Rectal smooth muscle tissue (tissue), 1 donor: ENCODE measurements at regions not wholly inside any gene's neighbourhood (a gene's known extent, or its start where the extent isn't known, plus 50 kb on each side); places are given as distances from the start of the nearest gene placed in this dataset.

Experiments used
- H3K27ac ChIP-seq: one replicate; pipeline ENCODE4 v1.7.0; 2013; ENCODE audit warnings: low read depth, low read length, inconsistent platforms
- H3K27me3 ChIP-seq: one replicate; pipeline ENCODE4 v1.7.0; 2013; ENCODE audit warnings: low read length; ENCODE audit not compliant: control insufficient read depth, insufficient read depth
- H3K36me3 ChIP-seq: one replicate; pipeline ENCODE4 v1.7.0; 2013; ENCODE audit warnings: low read length; ENCODE audit not compliant: control insufficient read depth, insufficient read depth
- H3K4me1 ChIP-seq: one replicate; pipeline ENCODE4 v1.7.0; 2013; ENCODE audit warnings: low read length; ENCODE audit not compliant: control insufficient read depth, insufficient read depth
- H3K4me3 ChIP-seq: one replicate; pipeline ENCODE4 v1.7.0; 2013; ENCODE audit warnings: low read length
- H3K9ac ChIP-seq: one replicate; pipeline ENCODE4 v1.7.0; 2013; ENCODE audit warnings: low read length

DNA sequence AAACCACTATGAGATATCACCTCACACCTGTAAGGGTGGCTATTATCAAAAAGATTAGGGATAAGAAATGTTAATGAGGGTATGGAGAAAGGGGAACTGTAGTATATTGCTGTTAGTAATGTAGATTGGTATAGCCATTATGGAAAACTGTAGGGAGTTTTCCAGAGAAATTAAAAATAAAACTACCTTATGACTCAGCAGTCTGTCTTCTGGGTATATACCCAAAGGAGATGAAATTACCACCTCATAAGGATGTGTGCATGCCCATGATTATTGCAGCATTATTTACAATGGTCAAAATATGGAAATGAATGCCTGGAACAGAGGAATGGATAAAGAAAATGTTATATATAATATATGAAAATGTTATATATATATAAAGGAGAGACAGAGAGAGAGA is 303.8 kb downstream of the METTL15 start:
- H3K27ac ChIP-seq: no peak overlapping the region
- no peak overlapping the region for H3K9ac ChIP-seq
- no peaks in the 10 kb centered on the region for H3K36me3 ChIP-seq
- H3K27me3 ChIP-seq: no peaks in the 10 kb centered on the region
- H3K4me3 ChIP-seq: no peak overlapping the region
- no peaks in the 10 kb centered on the region for H3K4me1 ChIP-seq

DNA sequence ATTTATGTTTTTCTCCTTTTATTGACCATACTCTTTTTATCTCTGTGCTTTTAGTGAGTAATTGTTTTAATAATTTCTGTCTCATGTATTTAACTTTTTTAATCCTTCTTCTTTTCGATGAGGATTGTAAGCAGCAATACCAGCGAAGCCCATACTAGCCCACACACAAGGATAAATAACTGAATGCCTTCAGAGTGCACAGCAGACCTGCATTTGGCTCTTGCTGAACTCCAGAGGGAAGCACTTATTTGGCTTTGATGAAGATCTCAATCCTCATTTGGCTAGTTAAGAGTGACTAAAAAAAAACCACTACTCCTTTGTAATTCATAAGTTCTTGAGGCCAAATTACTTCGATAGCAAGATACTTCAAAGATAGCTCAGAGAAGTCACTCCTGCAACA is 293.3 kb downstream of the METTL15 start:
- Histone ChIP-seq H3K27ac (no peak overlapping the region), H3K27me3 (no peaks in the 10 kb centered on the region), H3K4me1 (no peaks in the 10 kb centered on the region), H3K9ac (no peak overlapping the region), H3K36me3 (no peaks in the 10 kb centered on the region), H3K4me3 (no peak overlapping the region)

DNA sequence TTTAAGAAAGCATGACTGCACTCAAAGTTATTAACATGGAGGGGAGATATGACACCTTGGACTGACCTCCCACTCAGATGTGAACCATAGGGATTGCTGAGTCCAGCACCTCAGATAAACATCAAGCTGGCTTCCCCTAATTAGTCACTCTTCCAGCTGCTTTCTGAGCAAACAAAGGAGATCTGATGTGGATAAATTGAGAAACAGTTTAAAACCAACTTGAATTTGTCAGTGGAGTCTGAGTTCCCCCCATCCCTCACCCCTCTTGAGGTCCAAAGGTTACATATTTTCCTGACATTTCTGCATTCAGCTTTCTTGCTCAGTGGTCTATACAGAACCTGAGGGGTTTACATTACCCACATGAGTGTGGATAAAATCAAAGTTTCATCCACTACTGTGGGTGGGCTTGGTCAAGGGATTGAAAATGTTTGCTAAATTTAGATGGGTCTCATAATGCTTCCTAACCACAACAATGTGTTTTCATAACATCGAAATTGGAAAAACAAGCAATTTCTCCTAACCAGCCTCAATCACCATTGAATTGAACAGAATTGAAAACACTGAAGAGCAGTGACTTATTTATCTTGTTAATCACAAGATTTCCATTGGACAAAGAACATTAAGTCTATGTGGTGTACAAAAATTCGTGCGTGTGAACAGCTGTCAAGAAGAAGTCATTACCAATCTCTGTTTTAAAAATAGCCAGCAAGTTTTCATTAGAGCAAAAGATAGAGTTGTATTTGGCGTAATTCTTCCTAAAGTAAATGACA is 292.3 kb downstream of the METTL15 start:
- Histone ChIP-seq H3K36me3 (no peaks in the 10 kb centered on the region), H3K4me3 (no peak overlapping the region), H3K27me3 (no peaks in the 10 kb centered on the region), H3K9ac (no peak overlapping the region), H3K4me1 (no peaks in the 10 kb centered on the region), H3K27ac (no peak overlapping the region)

DNA sequence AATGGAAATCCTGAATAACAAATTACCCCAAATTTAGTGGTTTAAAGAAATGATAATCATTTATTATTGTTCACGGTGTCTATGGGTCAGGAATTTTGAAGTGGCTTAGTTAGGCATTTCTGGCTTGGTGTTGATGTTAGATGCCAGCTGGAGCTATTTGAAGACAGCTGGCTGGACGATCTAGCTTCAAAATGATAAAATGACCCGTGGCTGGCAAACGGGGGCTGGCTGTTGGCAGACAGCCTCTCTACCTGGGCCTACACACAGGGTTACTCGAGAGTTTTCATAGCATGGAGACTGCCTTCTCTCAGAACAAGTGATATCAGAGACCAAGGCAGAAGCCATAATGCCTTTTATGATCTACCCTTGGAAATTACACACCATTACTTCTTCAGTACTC is 285.2 kb downstream of the METTL15 start:
- Histone ChIP-seq H3K4me3 (no peak overlapping the region), H3K27me3 (no peaks in the 10 kb centered on the region), H3K9ac (no peak overlapping the region), H3K4me1 (no peaks in the 10 kb centered on the region), H3K27ac (no peak overlapping the region), H3K36me3 (no peaks in the 10 kb centered on the region)

DNA sequence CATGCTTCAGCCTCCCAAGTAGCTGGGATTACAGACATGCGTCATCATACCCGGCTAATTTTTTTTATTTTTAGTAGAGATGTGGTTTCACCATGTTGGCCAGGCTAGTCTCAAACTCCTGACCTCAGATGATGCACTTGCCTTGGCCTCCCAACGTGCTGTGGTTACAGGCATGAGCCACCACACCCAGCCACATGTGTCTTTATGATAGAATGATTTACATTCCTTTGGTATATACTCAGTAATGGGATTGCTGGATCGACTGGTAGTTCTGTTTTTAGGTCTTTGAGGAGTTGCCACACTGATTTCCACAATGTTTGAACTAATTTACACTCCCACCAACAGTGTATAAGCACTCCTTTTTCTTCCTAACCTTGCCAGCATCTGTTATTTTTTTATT is 276.2 kb downstream of the METTL15 start:
- H3K36me3 ChIP-seq: no peaks in the 10 kb centered on the region
- no peak overlapping the region for H3K9ac ChIP-seq
- H3K27ac ChIP-seq: no peak overlapping the region
- no peaks in the 10 kb centered on the region for H3K27me3 ChIP-seq
- H3K4me3 ChIP-seq: no peak overlapping the region
- no peaks in the 10 kb centered on the region for H3K4me1 ChIP-seq

DNA sequence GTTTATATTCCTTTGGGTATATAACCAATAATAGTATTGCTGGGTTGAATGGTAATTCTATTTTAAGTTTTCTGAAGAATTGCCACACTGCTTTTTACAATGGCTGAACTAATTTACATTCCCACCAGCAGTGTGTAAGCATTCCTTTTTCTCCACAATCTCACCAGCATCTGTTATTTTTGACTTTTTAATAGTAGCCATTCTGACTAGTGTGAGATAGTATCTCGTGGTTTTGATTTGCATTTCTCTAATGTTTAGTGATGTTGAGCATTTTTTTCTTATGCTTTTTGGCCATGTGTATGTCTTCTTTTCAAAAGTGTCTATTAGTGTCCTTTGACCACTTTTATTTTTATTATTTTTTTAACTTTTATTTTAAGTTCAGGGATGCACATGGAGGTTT is 275.3 kb downstream of the METTL15 start:
- Histone ChIP-seq H3K27ac (no peak overlapping the region), H3K4me3 (no peak overlapping the region), H3K27me3 (no peaks in the 10 kb centered on the region), H3K4me1 (no peaks in the 10 kb centered on the region), H3K36me3 (no peaks in the 10 kb centered on the region), H3K9ac (no peak overlapping the region)
